Left renal cortex interstitium (tissue), 4 donors: ENCODE measurements at regions not wholly inside any gene's neighbourhood (a gene's known extent, or its start where the extent isn't known, plus 50 kb on each side); places are given as distances from the start of the nearest gene placed in this dataset.

Experiments used
- DNase-seq, 4 donors: peaks; one replicate each; pipeline ENCODE4 v3.0.0-alpha.2; 2013; ENCODE audit warnings: low read depth in 4 of 4, low spot score in 2 of 4, missing footprints in 1 of 4

DNA sequence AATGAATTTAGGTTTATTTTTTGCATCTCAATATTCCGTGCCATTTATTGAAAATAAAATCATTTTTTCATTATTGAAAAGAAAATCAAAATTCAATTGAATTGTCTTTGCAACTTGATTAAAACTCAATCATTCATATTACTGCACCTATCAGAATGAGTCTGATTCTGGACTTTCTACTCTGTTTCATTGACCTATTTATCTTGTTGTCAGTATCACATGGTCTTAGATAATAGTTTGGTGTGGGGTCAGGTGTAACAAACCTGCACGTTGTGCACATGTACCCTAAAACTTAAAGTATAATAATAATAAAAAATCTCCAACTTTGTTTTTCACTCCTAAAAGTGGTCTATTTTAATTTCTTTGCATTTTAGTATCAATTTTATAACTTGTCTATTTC lies 422.9 kb downstream of the RAD51AP2 start:
- no peak for DNase-seq

DNA sequence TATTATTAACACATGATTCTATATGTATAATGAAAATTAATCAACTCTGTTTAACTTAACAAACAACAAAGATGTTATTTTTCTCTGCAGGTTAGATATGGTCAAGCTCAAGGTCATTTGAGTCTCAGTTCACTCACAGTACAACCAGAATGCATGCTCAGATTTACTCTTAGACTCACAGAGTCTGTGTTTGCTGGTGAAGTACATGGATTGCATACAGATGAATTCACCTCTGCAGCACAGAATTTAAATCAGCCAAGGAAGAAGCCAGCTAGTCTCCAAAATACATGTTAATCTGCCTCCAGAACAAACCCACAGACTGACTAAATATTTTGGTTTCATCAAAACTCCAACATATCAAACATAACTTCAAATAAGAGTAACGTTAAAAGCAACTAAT lies 424.5 kb downstream of the RAD51AP2 start:
- DNase-seq, result no peak

DNA sequence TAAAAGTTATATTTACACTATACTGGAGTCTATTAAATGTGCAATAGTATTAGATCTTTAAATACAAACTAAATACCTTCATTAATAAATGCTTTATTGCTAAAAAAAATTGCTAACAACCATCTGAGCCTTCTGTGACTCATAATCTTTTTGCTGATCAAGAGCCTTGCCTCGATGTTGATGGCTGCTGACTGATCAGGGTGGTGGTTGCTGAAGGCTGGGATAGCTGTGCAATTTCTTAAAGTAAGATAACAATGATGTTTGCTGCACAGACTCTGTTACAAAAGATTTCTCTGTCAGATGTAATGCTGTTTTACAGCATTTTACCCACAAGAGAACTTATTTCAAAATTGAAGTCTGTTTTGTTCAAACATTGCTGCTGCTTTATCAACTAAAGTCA lies 421.4 kb upstream of the CYRIA start:
- DNase-seq, result no peak

DNA sequence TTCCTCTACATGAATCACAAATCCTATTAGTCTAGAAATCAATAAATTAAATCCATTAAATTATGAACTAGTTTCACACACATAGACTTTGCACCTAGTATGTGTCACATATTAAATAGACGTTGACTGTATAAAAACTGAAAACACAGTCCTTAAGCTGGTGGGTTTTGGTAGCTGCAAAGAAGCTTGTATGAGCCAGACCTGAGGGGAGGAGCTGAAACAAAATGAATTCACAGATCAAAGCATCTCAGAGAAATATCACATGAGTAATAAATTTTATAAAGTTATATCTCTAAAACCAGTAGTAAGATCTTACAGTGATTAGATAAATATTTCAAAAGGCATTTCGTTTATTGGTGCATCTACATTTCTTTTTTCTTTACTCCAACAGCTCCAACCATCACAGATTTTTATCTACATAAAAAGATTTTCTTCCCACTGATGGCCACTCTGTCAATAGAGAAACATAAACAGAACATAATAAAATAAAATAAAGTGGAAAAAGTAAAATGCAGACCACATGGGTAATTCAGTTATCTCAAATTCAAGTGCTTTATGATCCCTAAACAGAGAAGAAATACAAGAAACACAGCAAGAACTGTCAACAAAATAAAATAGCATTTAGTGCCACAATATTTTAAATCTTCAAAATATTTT lies 420.0 kb upstream of the CYRIA start:
- no peak for DNase-seq

DNA sequence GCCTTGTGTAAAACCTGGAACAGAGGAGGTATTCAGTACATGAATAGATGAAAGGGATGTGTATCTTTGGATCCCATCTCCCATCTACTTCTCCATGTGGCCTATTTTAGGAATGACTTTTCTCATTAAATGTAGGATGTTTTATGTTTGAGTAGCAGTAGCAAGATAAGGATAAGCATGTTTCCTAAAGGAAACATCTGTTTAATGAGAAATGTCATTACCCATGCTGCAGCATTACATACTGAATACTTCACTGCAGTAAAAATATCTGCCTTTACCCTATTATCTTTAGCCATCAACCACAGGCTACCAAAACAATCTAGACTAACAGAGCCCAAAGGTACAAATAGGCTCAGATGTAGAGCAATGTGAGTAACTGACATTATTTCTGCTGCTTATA lies 419.2 kb upstream of the CYRIA start:
- DNase-seq, result no peak

DNA sequence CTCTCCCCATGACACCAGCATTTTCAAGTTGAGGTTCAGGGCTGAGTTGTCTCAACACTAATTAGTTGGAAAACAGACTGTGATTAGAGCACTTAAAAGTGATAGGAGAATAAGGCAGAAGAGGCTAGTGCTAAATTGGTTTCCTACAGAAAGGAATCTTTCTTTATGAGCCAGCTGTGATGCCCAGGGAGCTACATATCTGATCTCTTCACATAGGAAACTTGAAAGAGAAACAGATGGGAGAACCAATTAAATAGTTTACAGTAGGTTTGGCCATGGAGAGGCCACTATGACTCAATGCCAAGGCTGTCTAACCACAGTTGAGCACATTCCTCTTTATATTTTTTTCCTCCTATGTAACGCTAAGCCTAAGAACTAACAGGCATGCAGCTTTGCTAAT lies 418.3 kb upstream of the CYRIA start:
- no peak for DNase-seq

DNA sequence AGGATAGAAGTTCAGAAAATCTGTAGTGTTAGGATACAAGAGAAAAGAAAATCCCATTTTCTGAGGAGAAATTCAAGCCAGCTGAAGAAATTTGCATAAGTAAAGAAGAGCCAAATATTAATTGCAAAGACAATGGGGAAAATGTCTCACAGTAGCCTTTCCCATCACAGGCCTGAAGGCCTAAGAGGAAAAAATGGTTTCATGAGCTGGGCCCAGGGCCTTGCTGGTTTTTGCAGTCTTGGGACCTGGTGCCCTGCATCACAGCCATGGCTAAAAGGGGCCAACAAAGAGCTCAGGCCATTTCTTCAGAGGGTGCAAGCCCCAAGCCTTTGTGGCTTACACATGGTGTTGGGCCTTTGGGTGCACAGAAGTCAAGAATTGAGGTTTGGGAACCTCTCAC lies 413.6 kb upstream of the CYRIA start:
- DNase-seq, result no peak

DNA sequence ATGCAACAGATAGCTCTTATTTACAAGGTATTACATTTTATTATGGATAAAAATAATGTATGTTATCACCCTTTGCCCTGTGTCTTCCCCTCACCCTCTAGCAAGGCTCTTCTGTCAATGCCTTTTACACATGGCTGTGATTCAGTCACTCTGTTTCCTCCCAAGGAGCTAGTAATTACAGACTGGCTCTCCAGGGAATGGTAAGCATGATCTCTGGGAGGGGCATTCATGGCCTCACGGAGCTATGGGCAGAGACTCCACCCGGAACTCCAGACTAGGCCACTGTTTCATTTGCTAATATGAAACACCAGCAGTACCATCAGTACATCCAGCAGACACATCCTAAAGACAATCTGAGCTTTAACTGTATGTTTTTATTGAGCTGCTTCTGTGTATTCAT lies 410.9 kb upstream of the CYRIA start:
- no peak for DNase-seq

DNA sequence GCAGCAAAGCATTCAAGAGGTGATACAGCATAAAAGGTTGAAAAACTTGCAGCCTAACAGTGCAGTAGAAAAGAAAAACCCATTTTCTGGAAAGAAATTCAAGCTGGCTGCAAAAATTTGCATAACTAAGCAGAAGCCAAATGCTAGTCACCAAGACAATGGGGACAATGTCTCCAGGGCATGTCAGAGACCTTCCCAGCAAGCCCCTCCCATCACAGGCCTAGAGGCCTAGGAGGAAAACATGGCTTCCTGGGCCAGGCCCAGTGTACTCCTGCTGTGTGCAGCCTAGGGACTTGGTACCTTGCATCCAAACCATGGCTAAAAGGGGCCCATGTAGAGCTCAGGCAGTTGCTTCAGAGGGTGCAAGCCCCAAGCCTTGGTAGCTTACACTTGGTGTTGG lies 405.1 kb upstream of the CYRIA start:
- no peak for DNase-seq

DNA sequence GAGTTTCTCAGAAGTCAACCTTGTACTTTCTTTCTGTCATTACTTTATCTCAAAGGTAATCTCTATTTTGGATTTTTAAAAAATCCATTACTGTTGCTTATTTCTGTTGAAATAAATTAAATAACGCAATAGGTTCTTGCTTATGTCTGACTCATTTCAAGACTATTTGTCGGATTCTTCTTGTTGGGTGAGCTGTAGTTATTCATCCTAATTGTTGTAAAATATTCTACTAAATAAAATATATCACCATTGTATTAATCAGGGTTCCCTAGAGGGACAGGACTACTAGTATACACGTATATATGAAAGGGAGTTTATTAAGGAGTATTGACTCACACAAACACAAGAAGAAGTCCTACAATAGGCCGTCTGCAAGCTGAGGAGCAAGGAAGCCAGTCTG lies 403.9 kb upstream of the CYRIA start:
- no peak for DNase-seq

DNA sequence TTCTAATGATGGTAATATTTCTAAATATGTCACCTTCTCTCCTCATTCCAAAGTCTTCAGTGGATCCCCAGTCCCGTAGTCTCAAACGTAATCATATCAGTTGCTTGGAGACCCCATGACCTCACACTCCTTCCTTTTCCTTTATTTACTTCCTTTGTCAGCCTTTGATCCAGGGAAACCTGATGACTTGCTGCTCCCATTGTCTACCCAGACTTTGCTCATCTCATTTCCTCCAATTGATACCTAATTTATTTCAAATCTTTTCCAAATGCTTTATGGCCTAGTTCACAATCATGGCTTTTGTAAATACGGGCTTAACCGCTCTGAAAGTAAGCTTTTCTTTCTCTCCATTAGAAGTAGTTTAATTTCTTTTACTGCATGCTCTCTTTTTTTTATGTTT lies 402.4 kb upstream of the CYRIA start:
- DNase-seq, result no peak

DNA sequence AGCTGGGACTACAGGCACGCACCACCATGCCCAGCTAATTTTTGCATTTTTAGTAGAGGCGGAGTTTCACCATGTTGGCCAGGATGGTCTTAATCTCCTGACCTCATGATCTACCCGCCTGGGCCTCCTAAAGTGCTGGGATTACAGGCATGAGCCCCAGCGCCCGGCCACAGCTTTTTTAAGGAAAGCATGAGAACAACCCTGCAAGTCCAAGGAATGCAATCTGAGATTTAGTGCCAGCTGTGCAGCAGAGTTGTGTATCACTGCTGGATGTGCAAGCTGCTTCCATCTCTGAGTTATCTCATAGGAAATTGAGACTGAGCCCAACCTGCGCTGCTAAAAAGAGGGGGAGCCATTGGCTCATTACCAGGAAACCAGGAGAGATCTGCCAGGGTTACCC lies 399.9 kb upstream of the CYRIA start:
- no peak for DNase-seq

DNA sequence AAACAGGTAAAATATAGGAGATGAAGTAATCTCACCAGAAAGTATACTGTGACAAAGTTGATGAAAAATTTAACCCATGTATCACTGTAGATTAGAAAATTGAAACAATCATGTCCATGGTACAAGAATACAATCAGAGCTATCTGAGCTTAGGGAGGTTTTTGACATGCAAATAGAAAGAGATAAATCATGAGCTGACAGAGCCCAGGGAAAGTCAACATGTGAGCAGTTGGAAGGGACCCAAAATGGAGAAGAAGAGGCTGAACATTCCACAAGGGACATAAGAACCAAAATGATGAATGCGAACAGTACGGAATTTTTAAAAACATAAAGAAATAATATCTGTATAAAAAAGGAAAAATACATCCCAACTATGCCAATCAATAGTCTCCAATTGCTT lies 395.4 kb upstream of the CYRIA start:
- no peak for DNase-seq

DNA sequence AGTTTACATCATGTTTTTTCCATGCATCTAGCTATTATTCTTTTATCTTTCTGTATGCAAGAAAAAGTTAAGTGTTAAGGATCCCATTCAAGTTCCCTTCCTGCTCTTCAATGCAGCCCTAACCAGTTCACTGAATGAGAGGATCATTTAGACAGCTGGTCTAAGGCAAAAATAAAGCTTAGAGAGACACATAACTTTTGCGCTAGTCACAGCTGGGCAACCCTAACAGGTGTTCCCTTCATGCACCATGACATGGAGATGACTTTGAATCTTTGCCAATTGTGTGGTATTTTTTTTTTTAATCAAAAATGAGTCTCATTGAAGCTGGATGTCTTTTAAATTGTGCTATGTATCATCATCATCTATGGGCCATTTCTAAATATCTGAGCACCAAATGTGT lies 393.8 kb upstream of the CYRIA start:
- no peak for DNase-seq

DNA sequence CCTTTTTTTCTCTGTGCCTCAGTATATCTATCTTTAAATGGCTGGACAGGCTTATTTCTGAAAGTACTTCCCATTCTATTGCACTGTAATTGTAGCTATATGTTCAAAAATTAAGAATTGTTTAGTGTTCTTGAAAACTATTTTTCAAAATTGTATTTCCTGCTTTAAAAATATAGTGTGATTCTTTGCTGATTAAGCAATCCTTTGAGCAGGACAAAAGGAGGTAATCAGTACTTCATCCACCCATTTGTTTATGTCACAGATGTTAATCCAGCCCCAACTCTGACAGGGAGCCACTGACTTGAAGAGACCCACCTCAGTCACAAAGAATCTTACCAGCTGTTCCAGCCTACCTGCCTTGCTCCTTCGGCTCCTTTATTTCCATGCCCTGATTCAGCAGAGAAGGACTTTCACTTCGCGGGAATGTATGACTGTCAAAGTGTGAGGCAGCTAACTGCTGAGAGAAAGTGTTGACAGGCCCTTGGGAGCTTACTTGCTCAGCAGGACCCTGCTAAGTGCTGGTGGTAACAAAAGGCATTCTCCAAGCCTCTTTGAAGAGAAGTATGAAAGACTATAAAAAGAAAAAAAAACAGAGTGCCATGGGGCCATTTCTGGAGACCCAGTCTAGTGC lies 393.3 kb upstream of the CYRIA start:
- DNase-seq, result no peak

DNA sequence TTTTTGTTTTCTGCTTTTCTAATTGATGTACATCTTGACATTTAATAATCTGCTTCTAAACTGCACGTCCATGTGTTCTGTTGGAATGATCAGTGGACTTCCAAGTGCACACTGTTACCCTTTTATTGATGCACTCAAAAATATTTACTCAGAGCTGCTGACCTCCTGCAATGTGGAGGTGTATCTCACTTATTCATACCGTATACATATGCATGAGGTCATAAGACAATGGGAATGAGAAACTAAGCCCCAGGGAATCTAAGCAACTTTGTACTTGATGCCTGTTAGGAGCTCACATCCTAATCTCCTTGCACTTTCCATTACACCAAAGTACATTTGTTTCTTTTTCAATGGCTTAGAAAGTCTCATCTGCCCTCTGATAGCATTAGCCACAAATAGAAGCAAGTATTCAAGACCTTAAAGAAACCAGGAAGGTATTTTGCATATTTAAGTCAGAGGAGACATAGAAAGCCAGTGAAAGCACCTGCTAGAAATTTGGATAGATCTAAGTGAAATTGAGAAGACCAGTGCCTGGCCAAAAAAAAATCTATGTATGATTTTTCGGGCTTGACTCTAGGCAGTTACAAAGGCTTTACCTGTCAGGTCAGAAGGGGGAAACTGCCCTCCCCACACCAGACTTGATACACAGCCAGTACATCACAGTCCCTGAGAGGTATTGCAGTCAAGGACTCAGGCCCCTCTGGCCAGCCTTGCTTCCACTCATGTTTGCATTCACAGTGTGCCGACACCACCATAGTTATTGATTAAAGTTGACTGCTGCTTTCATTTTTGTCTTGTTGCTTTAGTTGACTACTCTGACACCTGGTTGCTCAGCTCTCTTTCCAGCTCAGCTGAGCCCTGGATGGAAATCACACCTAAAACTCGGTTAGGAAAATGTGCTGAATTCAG lies 391.7 kb upstream of the CYRIA start:
- DNase-seq, result no peak

DNA sequence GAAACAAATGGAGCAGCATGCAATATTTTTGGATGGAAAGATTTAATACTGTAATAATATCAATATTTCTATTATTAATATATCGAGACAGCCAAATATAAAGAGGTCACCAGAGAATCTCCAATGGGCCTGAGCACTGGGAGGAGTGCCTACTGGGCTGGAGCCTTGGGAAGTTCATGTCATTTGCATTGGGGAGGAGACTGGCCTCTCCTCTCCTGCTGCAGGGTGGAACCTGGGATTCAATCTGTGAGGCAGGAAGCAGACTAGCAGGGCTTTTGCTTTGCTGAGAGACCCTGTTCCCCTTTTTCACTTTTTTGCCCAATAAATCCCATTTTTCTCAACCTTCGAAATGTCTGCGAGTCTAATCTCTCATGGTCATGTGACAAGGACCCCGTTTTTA lies 390.6 kb upstream of the CYRIA start:
- DNase-seq, result no peak

DNA sequence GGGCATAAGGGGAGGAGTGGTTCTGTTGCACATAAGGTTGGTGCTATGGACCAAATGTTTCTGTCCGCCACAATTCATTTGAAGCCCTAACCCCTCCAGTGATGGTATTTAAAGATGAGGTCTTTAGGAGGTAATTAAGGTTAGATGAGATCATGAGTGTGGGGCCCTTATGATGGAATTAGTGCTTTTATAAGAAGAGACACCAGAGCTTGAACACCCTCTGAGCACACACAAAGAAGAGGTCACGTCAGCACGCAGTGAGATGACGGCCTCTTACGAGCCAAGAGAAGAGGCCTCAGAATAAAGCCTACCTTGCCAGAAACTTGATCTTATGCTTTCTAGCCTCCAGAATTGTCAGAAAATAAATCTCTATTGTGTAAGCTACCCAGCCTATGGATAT lies 386.4 kb upstream of the CYRIA start:
- DNase-seq, result no peak

DNA sequence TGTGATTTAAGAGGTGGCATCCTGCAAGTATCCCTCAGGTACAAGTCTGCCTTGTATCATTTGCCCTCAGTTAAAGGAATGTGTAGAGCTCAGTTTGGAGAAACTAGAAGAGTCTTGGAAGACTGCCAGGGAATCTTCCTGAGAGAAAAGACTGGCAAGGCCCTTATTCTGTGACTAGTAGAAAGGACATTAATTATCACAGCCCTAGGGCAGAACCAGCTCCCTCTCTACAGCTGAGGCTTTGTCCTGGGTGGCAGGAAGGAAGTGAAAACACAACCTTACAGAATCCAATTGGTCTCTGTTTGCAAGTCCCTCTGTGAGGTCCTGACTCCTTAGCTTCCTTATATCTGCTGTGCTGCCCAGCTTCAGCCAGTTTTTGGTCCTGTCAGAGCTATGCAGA lies 385.9 kb upstream of the CYRIA start:
- DNase-seq, result no peak

DNA sequence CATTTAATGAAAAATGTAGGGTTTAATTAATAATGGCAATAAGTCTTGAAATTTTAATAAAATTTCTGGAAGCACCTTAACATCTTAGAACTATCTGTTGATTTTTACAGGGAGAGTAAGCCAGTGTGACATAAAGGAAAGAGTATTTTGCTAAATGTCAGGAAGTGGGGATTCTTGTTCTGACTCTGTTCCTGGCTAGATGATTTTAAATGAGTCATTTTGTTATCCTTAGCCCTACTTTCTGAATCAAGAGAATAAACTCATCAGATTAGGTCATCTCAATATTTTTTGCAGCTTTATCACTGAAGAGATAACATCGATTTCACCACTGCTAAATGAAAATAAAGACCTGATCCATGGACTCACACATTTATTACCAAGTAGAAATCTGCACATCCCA lies 377.5 kb upstream of the CYRIA start:
- DNase-seq, result no peak

DNA sequence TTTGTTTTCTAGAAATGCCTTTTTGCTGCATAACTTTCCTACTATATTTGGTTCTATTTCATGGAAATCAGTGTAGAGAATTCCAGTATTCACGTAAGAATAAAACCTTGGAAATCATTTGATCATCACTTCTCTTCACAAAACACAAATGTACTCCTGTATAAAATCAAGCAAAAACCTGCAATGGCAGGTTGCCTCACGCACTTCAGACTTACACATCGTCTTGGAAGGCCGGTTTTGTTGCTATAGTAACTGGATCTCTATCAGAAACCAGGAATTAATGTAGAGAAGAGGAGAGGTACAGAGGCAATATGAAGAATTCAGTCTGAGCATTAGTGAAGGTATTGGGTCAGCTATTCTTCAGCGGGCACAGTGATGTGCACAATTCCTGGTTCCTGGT lies 370.7 kb upstream of the CYRIA start:
- no peak for DNase-seq

DNA sequence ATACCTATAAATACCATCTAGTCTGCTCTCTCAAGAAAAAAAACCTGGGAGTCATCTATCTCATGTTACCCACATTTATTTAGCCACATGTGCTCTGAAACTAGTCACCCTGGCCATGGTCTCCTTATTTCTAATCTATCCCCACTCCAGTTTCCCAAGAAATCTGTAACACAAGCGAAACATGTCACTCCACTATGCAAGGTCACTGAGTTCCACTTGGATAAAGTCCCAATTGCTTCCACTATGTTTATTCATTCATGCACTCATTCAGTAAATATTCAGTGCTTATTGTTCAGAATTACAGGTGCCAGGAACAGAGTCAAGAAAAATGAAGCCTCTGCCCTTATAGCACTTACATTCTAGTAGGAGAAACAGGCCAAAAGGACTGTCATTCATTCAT lies 369.4 kb upstream of the CYRIA start:
- DNase-seq, result no peak
